ENCODE measurements at regions not wholly inside any gene's neighbourhood (a gene's known extent, or its start where the extent isn't known, plus 50 kb on each side); places are given as distances from the start of the nearest gene placed in this dataset.

DNA sequence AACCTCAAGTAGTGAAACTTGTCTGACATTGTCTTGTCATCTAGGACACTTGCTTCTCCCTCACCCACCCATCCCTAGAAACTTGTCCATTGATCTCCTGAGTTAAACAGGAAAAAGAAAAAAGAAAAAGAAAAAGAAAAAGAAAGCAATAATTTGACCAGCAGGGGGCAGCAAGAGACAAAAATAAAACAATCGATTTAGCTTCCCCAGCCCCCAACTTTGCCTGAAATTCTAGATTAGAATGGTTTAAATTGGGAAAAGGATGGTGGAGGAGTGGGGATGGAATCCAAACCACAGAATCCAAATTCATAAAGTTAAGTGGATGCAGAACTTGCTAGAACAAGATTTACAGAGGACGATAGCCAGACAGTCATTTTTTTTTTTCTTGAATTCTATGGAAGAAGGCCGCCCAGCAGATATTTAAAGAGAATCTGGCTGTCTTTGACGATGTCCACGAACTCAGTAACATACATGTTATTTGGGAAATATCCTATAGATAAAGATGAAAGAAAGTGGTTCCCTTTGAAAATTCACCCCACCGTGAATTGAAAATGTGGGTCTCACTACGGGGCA is 282.9 kb downstream of the USP46 start:
- TF ChIP-seq CTCF (IDR thresholded peaks at IDR 0.05; ENCODE audit: borderline replicate concordance, extremely low read depth, low read length, poor library complexity, severe bottlenecking) (peak; percentile 76), EZH2 (IDR thresholded peaks at IDR 0.05; ENCODE audit: borderline replicate concordance, low read depth, low read length, severe bottlenecking) (no peak)

Data from DND-41 (cell line).